ENCODE measurements at regions not wholly inside any gene's neighbourhood (a gene's known extent, or its start where the extent isn't known, plus 50 kb on each side); places are given as distances from the start of the nearest gene placed in this dataset.

GRCh38 chr1:169009666-169010065, 96.8 kb upstream of the ATP1B1 start:
- H3K4me3 Mint-ChIP-seq, result no peak overlapping the region
- no peaks in the 10 kb centered on the region for H3K4me1 Mint-ChIP-seq
- H3K27me3 Mint-ChIP-seq (ENCODE audit: low read depth in 3 of 3), result peaks cover 0 to 2% (median 0%) of the 10 kb centered on the region in 3 donors
- H3K36me3 Mint-ChIP-seq, result peaks cover 0 to 4% (median 0%) of the 10 kb centered on the region in 3 donors
- DNase-seq, result no peak
- no peak overlapping the region for H3K27ac Mint-ChIP-seq
- H3K9me3 Mint-ChIP-seq, result no peaks in the 10 kb centered on the region

GRCh38 chr1:169012416-169012815, 94.1 kb upstream of the ATP1B1 start:
- H3K4me1 Mint-ChIP-seq, result no peaks in the 10 kb centered on the region

GRCh38 chr1:169013821-169014220, 92.7 kb upstream of the ATP1B1 start:
- Mint-ChIP-seq H3K4me3 (no peak overlapping the region), H3K4me1 (no peaks in the 10 kb centered on the region), H3K36me3 (peaks cover 0 to 4% (median 0%) of the 10 kb centered on the region in 3 donors), H3K9me3 (no peaks in the 10 kb centered on the region), H3K27ac (no peak overlapping the region), H3K27me3 (ENCODE audit: low read depth in 3 of 3) (peaks cover 0 to 4% (median 0%) of the 10 kb centered on the region in 3 donors)
- DNase-seq, result no peak

More at GRCh38 chr1:169012416-169012815, 94.1 kb upstream of the ATP1B1 start:
- Mint-ChIP-seq H3K9me3 (no peaks in the 10 kb centered on the region), H3K27ac (no peak overlapping the region), H3K4me3 (no peak overlapping the region), H3K27me3 (ENCODE audit: low read depth in 3 of 3) (no peaks in the 10 kb centered on the region), H3K36me3 (no peaks in the 10 kb centered on the region)
- no peak for DNase-seq

- no peak for DNase-seq
Measured at GRCh38 chr1:169015464-169015863, 91.0 kb upstream of the ATP1B1 start.

DNA sequence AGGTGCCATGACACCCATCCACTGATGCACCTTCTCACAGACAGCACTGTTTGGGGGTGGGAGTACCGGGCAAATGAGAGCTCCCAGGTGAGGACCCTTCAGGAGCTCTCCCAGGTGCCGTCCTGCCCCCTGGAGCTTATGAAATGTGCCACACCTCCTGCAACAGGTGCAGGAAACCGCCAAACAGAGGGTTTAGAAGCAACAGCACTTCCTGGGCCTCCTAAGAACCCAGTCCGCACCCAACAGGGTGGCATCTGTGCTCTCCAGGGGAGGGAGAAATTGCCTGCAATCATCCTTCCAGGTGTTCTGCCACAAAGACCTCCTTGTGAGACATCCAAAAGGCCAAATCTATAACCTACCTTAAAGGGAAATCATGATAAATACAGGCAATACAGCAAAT, 87.7 kb upstream of the ATP1B1 start:
- H3K4me3 Mint-ChIP-seq, result no peak overlapping the region

More at GRCh38 chr1:169015464-169015863, 91.0 kb upstream of the ATP1B1 start:
- Mint-ChIP-seq H3K9me3 (no peaks in the 10 kb centered on the region), H3K4me1 (no peaks in the 10 kb centered on the region), H3K27me3 (ENCODE audit: low read depth in 3 of 3) (peaks cover 0 to 4% (median 2%) of the 10 kb centered on the region in 3 donors), H3K27ac (no peak overlapping the region), H3K36me3 (peaks cover 0 to 4% (median 0%) of the 10 kb centered on the region in 3 donors), H3K4me3 (no peak overlapping the region)

DNA sequence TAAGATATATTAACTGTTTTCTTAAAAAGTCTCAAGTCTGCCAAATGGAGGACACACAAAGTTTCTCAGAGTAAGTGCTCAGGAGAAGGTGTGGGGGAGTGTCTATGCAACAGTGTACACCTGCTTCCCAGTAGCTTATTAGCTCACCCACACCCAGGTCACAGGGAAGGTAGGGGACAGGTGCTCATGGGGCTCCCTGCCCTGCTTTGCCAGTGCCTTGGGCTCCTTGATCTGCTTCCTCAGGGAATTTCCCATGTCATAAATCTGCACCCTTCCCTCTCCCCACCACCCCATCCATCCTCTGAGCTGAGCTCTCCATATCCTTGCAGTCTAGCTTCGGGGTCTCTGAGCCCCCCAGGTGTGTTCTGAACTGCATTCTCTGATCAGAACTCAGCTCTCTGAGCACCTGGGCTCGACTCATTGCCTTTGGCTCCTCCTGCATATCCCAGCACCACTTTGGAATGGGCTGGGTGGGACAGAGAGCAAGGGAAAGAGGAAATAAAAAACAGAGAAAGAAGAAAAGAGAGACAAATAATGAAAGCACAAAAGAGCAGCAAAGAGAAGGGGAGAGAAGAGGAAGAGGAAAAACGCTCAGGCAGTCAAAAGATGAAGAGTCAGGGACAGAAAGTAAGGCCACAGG, 87.0 kb upstream of the ATP1B1 start:
- Mint-ChIP-seq H3K36me3 (peaks cover 0 to 4% (median 0%) of the 10 kb centered on the region in 3 donors), H3K9me3 (no peaks in the 10 kb centered on the region), H3K27me3 (ENCODE audit: low read depth in 3 of 3) (peaks cover 0 to 8% (median 2%) of the 10 kb centered on the region in 3 donors), H3K4me1 (no peaks in the 10 kb centered on the region), H3K27ac (no peak overlapping the region), H3K4me3 (no peak overlapping the region)
- DNase-seq, result no peak

More for the DNA sequence above, 87.7 kb upstream of the ATP1B1 start:
- no peaks in the 10 kb centered on the region for H3K4me1 Mint-ChIP-seq
- peaks cover 0 to 8% (median 2%) of the 10 kb centered on the region in 3 donors for H3K27me3 Mint-ChIP-seq (ENCODE audit: low read depth in 3 of 3)
- DNase-seq, result no peak
- no peaks in the 10 kb centered on the region for H3K9me3 Mint-ChIP-seq
- no peak overlapping the region for H3K27ac Mint-ChIP-seq
- peaks cover 0 to 4% (median 0%) of the 10 kb centered on the region in 3 donors for H3K36me3 Mint-ChIP-seq

GRCh38 chr1:169020684-169021083, 85.8 kb upstream of the ATP1B1 start:
- no peaks in the 10 kb centered on the region for H3K9me3 Mint-ChIP-seq
- H3K4me1 Mint-ChIP-seq, result no peaks in the 10 kb centered on the region
- peaks cover 0 to 8% (median 2%) of the 10 kb centered on the region in 3 donors for H3K27me3 Mint-ChIP-seq (ENCODE audit: low read depth in 3 of 3)
- peaks cover 0 to 4% (median 0%) of the 10 kb centered on the region in 3 donors for H3K36me3 Mint-ChIP-seq
- H3K27ac Mint-ChIP-seq, result no peak overlapping the region
- H3K4me3 Mint-ChIP-seq, result no peak overlapping the region
- DNase-seq, result no peak

- Mint-ChIP-seq H3K4me3 (no peak overlapping the region), H3K27ac (no peak overlapping the region), H3K36me3 (peaks cover 0 to 4% (median 0%) of the 10 kb centered on the region in 3 donors)
Measured at GRCh38 chr1:169022648-169023047, 83.8 kb upstream of the ATP1B1 start.

GRCh38 chr1:169024255-169024654, 82.2 kb upstream of the ATP1B1 start:
- no peak for DNase-seq
- H3K36me3 Mint-ChIP-seq, result no peaks in the 10 kb centered on the region
- H3K9me3 Mint-ChIP-seq, result no peaks in the 10 kb centered on the region
- no peak overlapping the region for H3K27ac Mint-ChIP-seq
- H3K4me3 Mint-ChIP-seq, result no peak overlapping the region
- H3K4me1 Mint-ChIP-seq, result no peaks in the 10 kb centered on the region
- peaks cover 0 to 5% (median 4%) of the 10 kb centered on the region in 3 donors for H3K27me3 Mint-ChIP-seq (ENCODE audit: low read depth in 3 of 3)

More at GRCh38 chr1:169022648-169023047, 83.8 kb upstream of the ATP1B1 start:
- Mint-ChIP-seq H3K27me3 (ENCODE audit: low read depth in 3 of 3) (peaks cover 0 to 8% (median 4%) of the 10 kb centered on the region in 3 donors), H3K4me1 (no peaks in the 10 kb centered on the region), H3K9me3 (no peaks in the 10 kb centered on the region)
- DNase-seq, result no peak

- Mint-ChIP-seq H3K27ac (no peak overlapping the region), H3K4me3 (no peak overlapping the region), H3K4me1 (no peaks in the 10 kb centered on the region), H3K36me3 (no peaks in the 10 kb centered on the region), H3K9me3 (no peaks in the 10 kb centered on the region), H3K27me3 (ENCODE audit: low read depth in 3 of 3) (peaks cover 0 to 5% (median 2%) of the 10 kb centered on the region in 3 donors)
- DNase-seq, result no peak
Measured at GRCh38 chr1:169024800-169025271, 81.7 kb upstream of the ATP1B1 start.

- DNase-seq, result no peak
- Mint-ChIP-seq H3K36me3 (no peaks in the 10 kb centered on the region), H3K4me1 (no peaks in the 10 kb centered on the region), H3K9me3 (no peaks in the 10 kb centered on the region), H3K27me3 (ENCODE audit: low read depth in 3 of 3) (peaks cover 0 to 5% (median 2%) of the 10 kb centered on the region in 3 donors), H3K4me3 (no peak overlapping the region), H3K27ac (no peak overlapping the region)
Measured at GRCh38 chr1:169025412-169025811, 81.1 kb upstream of the ATP1B1 start.

GRCh38 chr1:169027607-169028320, 78.7 kb upstream of the ATP1B1 start:
- DNase-seq, result no peak
- no peaks in the 10 kb centered on the region for H3K4me1 Mint-ChIP-seq
- no peaks in the 10 kb centered on the region for H3K9me3 Mint-ChIP-seq
- H3K4me3 Mint-ChIP-seq, result no peak overlapping the region
- H3K27me3 Mint-ChIP-seq (ENCODE audit: low read depth in 3 of 3), result peaks cover 0 to 2% (median 0%) of the 10 kb centered on the region in 3 donors
- H3K36me3 Mint-ChIP-seq, result peaks cover 0 to 4% (median 0%) of the 10 kb centered on the region in 3 donors
- no peak overlapping the region for H3K27ac Mint-ChIP-seq

DNA sequence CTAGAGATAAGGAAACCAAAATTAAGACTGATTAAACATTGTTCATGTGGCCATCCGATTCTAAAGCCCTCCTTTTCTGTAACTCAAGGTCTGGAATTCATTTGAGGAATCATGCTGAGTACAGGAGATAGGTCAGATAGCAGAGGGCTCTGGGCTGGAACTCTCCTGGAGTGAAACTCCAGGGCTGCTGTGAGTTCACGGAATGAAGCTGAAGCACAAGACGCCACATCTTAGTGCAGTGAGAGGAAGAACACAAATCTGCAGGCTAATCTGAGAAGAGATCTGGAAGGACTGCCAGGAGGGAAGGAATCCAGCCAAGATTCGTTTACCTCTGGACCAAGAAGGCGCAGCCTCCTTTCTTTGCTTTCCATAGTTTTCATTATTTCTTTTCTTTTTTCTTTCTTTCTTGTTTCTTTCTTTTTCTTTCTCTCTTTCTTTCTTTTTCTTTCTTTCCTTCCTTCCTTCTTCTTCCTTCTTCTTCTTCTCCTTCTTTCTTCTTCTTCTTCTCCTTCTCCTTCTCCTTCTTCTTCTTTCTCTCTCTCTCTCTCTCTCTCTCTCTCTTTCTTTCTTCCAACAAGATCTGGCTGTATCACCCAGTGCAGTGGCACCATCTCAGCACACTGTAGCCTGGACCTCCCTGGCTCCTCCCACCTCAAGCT, 74.8 kb upstream of the ATP1B1 start:
- Mint-ChIP-seq H3K36me3 (peaks cover 0 to 5% (median under 1%) of the 10 kb centered on the region in 3 donors), H3K9me3 (peaks cover 0 to 4% (median 3%) of the 10 kb centered on the region in 6 donors), H3K27ac (no peak overlapping the region), H3K4me3 (no peak overlapping the region), H3K4me1 (no peaks in the 10 kb centered on the region), H3K27me3 (ENCODE audit: low read depth in 3 of 3) (peaks cover 4% of the 10 kb centered on the region in 3 donors)
- DNase-seq, result no peak

GRCh38 chr1:169041366-169041765, 65.1 kb upstream of the ATP1B1 start:
- H3K9me3 Mint-ChIP-seq, result peaks cover 0 to 13% (median 7%) of the 10 kb centered on the region in 6 donors
- no peak overlapping the region for H3K27ac Mint-ChIP-seq
- no peak for DNase-seq
- H3K36me3 Mint-ChIP-seq, result peaks cover 7 to 16% (median 15%) of the 10 kb centered on the region in 3 donors
- peaks cover 0 to 8% (median 5%) of the 10 kb centered on the region in 3 donors for H3K27me3 Mint-ChIP-seq (ENCODE audit: low read depth in 3 of 3)
- no peak overlapping the region for H3K4me3 Mint-ChIP-seq
- H3K4me1 Mint-ChIP-seq, result peaks cover 34 to 37% of the 10 kb centered on the region in 2 donors
